ENCODE measurements at regions not wholly inside any gene's neighbourhood (a gene's known extent, or its start where the extent isn't known, plus 50 kb on each side); places are given as distances from the start of the nearest gene placed in this dataset.
"Not testable (repeated sequence)": the region's sequence is repeated elsewhere in the genome, so short reads cannot be mapped to it uniquely, and the experiment has no call there.

- no peak for DNase-seq
Measured at GRCh38 chr14:57150449-57150848, 118.3 kb downstream of the EXOC5 start.

DNA sequence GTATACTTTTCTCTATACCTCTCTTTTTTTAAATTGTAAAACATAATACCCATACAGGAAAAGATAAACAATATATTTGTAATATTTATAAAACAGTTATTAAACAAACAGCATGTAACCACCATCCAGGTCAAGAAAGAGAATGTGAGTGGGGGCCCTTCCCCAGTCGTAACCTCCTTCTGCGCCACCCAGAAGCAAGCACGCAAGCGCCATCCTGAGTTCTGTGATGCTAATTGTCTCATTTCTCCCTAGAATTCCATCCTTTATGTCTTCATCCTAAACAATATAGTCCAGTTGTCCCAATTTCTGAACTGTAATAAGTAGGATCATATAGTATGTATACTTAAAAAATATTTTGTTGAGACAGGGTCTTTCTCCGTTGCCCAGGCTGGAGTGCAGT, 129.5 kb downstream of the EXOC5 start:
- no peak for DNase-seq

DNA sequence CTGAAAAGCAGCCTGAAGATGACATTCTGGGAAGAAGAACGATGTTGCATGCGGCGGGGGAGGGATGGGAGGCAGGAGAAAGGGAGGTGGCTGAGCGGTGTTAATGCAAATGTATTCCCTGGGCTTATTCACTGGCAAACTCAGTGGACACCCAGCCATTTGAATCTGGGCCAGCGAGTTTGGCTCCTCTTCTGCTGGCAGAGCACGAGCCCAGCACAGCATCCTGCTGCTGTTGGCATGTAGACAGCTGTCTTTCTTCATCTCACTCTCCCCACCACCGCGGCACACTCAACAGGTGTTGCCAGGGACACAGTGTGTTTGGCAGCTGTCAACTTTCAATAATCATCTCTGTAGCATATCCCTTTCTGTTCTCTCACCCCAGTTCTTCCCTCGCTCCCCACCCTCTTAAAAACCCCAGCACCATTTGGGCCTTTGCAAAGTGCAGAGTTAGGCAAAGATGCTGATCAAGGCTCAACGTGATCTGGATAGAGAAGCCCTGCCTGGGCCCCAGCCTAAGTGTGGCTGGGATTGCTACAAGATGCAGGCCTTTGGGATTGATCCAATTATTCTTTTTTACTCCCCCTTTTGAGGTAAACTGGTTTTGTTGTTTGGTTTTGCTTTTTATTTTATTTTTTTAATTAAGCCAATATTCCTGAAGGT, 131.9 kb downstream of the EXOC5 start:
- DNase-seq = no peak

- DNase-seq = not testable (repeated sequence)
Measured at GRCh38 chr14:57127809-57128208, 140.9 kb downstream of the EXOC5 start.

- DNase-seq = no peak
Measured at GRCh38 chr14:57122129-57122528, 146.6 kb downstream of the EXOC5 start.

DNA sequence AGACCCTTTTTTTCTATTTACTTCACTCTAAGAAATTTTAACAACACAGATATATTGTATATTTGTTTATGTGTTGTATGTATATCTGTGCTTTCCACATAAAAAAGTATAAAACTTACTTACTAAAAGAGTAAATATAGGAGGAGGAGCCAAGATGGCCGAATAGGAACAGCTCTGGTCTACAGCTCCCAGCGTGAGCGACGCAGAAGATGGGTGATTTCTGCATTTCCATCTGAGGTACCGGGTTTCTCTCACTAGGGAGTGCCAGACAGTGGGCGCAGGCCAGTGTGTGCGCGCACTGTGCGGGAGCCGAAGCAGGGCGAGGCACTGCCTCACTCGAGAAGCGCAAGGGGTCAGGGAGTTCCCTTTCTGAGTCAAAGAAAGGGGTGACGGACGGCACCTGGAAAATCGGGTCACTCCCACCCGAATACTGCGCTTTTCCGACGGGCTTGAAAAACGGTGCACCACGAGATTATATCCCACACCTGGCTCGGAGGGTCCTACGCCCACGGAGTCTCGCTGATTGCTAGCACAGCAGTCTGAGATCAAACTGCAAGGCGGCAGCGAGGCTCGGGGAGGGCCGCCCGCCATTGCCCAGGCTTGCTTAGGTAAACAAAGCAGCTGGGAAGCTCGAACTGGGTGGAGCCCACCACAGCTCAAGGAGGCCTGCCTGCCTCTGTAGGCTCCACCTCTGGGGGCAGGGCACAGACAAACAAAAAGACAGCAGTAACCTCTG, 156.5 kb downstream of the EXOC5 start:
- DNase-seq = not testable (repeated sequence)

- DNase-seq = not testable (repeated sequence)
Measured at GRCh38 chr14:57110411-57110810, 158.3 kb downstream of the EXOC5 start.

GRCh38 chr14:57091030-57091608, 177.6 kb downstream of the EXOC5 start:
- DNase-seq = no peak

GRCh38 chr14:57089901-57090300, 178.8 kb downstream of the EXOC5 start:
- no peak for DNase-seq

GRCh38 chr14:57087841-57088240, 180.9 kb downstream of the EXOC5 start:
- no peak for DNase-seq

DNA sequence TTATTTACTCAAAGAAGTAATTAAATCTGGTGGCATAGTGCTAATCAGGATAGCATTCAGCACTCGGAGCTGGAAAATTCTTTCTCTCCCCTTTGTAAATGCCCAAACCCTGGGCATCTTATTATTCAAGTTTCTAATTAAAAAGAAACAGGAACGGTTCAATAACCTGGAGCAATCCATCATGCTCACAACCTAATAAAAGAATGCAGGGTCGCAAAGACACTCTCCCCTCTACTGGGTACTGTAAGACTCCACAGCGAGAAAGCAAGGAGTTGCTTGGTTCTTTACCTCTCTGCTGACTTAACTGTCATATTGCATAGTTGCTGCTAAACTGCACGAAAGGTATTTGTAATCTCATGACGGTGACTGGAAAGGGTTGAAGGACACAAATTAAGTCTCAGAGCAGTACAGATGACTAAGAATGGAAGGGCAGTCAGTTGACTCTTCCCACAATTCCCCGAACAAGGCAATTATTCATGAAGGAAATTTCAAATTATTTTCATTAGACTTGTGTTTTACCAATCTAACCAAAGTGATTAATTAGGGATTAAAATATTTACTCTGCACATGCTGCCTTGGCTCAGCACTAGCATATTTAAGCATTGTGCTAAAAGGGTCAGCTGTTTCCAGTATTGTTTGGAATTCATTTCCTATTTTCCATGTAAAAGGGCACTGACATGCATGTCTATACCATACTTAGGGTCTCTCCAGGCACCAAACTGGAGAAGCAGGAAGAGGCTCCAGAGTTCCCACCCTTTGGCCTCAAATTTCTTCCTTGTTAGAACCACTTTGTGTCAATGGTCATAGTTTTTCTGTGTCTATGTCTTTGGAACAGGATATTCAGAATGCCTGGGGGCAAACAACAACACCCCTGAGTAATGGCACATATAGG, 182.2 kb downstream of the EXOC5 start:
- no peak for DNase-seq

GRCh38 chr14:57085801-57086200, 182.9 kb downstream of the EXOC5 start:
- no peak for DNase-seq

GRCh38 chr14:57085043-57085442, 183.7 kb downstream of the EXOC5 start:
- DNase-seq = no peak

DNA sequence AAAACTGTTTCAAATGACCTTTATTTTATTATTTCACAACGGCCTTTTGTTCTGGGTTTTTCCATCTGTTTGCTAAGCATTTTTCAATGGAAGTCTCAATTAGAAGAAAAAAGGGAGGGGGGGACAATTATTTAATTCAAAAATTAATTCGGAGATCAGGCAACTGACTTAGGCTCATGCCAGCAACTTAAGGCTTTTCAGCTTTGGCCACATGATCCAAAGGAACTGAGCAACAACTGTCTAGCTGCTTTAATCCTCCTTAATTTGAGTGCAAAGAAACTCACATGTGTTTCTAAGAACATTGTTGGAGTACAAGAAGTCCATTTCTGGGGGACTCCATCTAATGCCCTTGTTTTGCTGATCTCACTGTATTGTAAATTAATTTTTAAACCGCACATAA, 188.0 kb downstream of the EXOC5 start:
- DNase-seq = no peak

DNA sequence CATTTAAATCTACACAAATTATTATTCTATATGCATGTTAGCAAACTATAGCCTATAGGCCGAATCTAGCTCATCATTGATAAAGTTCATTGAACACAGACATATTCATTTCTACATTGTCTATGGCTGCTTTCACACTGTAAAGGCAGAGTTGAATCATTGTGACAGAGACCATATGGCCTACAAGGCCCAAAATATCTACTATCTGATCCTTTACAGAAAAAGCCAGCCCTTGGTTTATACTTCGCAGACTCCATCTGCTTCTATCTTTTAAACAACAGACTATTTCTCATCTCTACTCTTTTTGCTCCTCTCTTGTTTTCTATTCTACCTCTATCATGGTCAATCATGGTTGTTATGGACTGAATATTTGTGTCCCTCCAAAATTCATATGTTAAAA, 190.7 kb downstream of the EXOC5 start:
- DNase-seq = no peak

- no peak for DNase-seq
Measured at GRCh38 chr14:57073986-57074385, 194.7 kb downstream of the EXOC5 start.

GRCh38 chr14:57071639-57072038, 197.1 kb downstream of the EXOC5 start:
- DNase-seq = no peak

GRCh38 chr14:57069702-57070101, 199.0 kb downstream of the EXOC5 start:
- no peak for DNase-seq

DNA sequence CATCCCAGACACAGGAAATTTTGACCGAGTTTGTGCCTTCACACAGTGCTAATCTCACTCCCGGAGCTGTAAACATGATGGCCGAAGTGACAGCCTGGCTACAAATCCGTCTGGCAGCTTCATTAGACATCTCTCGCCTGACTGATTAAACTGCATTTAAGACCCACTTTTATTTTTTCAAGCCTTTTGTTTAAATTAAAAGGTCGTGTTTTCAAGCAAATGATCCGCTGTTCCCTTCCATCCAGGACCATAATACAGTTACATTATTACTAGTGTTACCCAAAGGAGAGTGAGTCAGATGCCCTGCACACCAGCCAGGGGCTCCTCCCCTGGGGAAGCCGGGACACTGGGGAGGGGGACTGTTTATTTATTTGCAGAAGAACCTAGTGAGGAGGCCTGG, 200.2 kb downstream of the EXOC5 start:
- no peak for DNase-seq

GRCh38 chr14:57066887-57067513, 201.7 kb downstream of the EXOC5 start:
- peak; percentile 7 for DNase-seq

DNA sequence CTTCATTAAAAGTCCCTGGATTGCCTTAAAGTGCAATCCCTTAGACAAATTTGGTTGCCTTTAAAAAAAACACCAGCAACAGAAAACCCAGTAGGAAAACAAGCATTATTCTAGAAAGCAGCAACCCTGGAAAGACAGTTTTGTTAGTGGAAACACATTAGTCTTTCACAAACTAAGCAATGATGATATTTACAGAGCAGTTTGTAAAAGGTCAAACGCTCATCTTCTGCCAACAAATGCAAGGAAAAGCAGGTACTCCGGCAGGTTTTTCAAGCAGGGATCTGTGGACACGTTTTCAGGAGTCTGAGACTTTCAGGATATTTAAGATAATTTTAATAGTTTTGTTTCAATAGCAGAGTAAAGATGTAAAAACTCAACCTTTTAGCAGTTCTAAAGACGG, 202.2 kb downstream of the EXOC5 start:
- DNase-seq = no peak

DNA sequence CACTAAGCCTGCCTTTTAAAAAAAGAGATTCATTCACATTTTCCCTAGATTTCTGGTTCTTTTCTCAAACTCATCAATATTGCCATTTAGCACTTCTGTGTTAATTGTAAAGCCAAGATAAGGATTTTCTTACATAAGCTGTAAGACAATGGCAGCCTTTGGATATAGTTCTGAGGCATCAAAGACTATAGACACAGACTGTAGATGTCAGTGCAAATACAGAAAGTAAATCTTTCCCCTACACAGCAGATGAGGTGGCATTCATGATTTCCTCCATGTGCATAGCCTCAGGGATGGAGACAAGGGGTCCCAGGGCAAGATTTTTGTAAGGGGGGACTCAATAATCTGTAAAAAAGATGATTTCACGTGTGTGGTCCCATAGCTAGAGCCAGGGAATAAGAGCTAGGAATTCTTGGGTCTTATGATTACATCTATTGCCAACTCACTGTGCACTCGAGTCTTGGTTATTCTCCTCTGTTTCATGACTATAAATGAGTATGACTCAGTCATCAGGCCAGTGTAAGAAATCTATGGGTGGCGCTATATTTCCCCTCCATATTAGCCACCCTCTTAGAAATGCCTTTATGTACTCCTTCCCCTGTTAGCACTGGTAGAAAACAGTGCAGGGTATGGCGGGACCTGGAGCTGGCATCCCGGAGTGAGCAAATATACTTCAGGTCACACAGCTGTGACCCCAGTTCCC, 207.5 kb downstream of the EXOC5 start:
- no peak for DNase-seq
